ENCODE measurements at regions not wholly inside any gene's neighbourhood (a gene's known extent, or its start where the extent isn't known, plus 50 kb on each side); places are given as distances from the start of the nearest gene placed in this dataset.

DNA sequence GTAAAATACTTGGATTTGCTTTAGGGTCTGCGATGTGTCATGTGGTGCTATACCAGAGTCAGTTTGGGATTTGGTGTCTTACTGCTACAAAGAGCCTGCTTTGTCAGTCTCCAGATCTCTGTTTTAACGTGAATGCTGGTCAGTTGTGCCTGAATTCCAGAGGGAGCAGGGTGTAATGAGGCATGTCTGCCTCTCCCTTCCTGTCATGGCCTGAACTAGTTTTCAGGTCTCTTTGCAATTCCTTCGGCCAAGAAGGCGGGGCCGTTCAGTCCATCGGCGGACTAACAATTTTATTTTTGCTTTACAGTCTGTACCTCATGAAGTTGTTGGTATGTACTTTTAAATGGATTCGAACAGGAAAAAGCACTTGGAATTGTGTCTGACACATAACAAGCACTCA lies 465.1 kb upstream of the ADARB2 start:
- H3K36me3 Mint-ChIP-seq (ENCODE audit: low read depth) = no peaks in the 10 kb centered on the region
- POLR2A ChIA-PET = no interaction called here
- ATAC-seq (ENCODE audit: poor library complexity) = no peak

GRCh38 chr10:2201534-2202099 lies 464.3 kb upstream of the ADARB2 start:
- peaks cover 9% of the 10 kb centered on the region for H3K9me3 Mint-ChIP-seq
- Histone ChIP-seq H3K27me3 (ENCODE audit: control insufficient read depth in 1 of 2, insufficient read depth in 2 of 2, low read length in 2 of 2) (no peaks in the 10 kb centered on the region), H3K36me3 (ENCODE audit: insufficient read depth, low read length) (no peaks in the 10 kb centered on the region), H3K4me1 (ENCODE audit: insufficient read depth, low read length) (no peaks in the 10 kb centered on the region), H3K27ac (ENCODE audit: low read depth in 1 of 2, low read length in 2 of 2) (no peak overlapping the region), H3K4me3 (ENCODE audit: low read length) (no peak overlapping the region), H3K9me3 (ENCODE audit: control insufficient read depth in 1 of 2, insufficient read depth in 1 of 2, low read length in 2 of 2) (peaks cover 5 to 7% of the 10 kb centered on the region in 2 experiments)
- H3K4me3 Mint-ChIP-seq = no peak overlapping the region
- ChIA-PET CTCF (no interaction called here), POLR2A (no interaction called here)
- peaks cover 2% of the 10 kb centered on the region for H3K27me3 Mint-ChIP-seq
- TF ChIP-seq, protein P1, sequence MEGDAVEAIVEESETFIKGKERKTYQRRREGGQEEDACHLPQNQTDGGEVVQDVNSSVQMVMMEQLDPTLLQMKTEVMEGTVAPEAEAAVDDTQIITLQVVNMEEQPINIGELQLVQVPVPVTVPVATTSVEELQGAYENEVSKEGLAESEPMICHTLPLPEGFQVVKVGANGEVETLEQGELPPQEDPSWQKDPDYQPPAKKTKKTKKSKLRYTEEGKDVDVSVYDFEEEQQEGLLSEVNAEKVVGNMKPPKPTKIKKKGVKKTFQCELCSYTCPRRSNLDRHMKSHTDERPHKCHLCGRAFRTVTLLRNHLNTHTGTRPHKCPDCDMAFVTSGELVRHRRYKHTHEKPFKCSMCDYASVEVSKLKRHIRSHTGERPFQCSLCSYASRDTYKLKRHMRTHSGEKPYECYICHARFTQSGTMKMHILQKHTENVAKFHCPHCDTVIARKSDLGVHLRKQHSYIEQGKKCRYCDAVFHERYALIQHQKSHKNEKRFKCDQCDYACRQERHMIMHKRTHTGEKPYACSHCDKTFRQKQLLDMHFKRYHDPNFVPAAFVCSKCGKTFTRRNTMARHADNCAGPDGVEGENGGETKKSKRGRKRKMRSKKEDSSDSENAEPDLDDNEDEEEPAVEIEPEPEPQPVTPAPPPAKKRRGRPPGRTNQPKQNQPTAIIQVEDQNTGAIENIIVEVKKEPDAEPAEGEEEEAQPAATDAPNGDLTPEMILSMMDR (IDR thresholded peaks at IDR 0.05) = no peak
- H3K4me1 Mint-ChIP-seq (ENCODE audit: low read depth) = no peaks in the 10 kb centered on the region
- H3K36me3 Mint-ChIP-seq (ENCODE audit: low read depth) = no peaks in the 10 kb centered on the region
- H3K27ac Mint-ChIP-seq = no peak overlapping the region
- intact Hi-C loops (cut with DNase I, micrococcal nuclease) = no loop called here
- ATAC-seq (ENCODE audit: poor library complexity) (no peak), DNase-seq (no peak)

More for the DNA sequence above, 465.1 kb upstream of the ADARB2 start:
- Histone ChIP-seq H3K27ac (ENCODE audit: low read depth in 1 of 2, low read length in 2 of 2) (no peak overlapping the region), H3K27me3 (ENCODE audit: control insufficient read depth in 1 of 2, insufficient read depth in 2 of 2, low read length in 2 of 2) (no peaks in the 10 kb centered on the region), H3K4me3 (ENCODE audit: low read length) (no peak overlapping the region), H3K4me1 (ENCODE audit: insufficient read depth, low read length) (no peaks in the 10 kb centered on the region), H3K36me3 (ENCODE audit: insufficient read depth, low read length) (no peaks in the 10 kb centered on the region), H3K9me3 (ENCODE audit: control insufficient read depth in 1 of 2, insufficient read depth in 1 of 2, low read length in 2 of 2) (peaks cover 4 to 7% of the 10 kb centered on the region in 2 experiments)
- H3K4me3 Mint-ChIP-seq = no peak overlapping the region
- CTCF ChIA-PET = no interaction called here
- TF ChIP-seq, protein P1 (IDR thresholded peaks at IDR 0.05) = no peak
- H3K27ac Mint-ChIP-seq = no peak overlapping the region
- H3K27me3 Mint-ChIP-seq = peaks cover under 1% of the 10 kb centered on the region
- no peaks in the 10 kb centered on the region for H3K4me1 Mint-ChIP-seq (ENCODE audit: low read depth)
- peaks cover 9% of the 10 kb centered on the region for H3K9me3 Mint-ChIP-seq
- DNase-seq = no peak
- intact Hi-C loops (cut with DNase I, micrococcal nuclease) = no loop called here

DNA sequence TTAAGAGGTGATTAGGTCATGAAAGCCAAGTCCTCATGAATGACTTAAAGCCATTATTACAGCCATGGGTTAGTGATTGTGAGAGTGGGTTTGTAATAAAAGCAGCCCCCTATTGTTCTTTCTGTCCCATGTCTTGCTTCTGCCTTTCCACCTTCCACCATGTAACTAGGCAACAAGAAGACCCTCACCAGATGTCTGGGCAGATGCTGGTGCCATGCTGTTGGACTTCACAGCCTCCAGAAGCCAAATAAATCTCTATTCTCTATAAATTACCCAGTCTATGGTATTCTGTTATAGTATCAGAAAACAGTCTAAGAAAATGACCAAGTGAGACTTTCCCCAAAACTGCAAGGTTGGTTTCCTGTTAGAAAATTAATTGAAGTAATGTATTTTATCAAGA lies 460.3 kb upstream of the ADARB2 start:
- Histone ChIP-seq H3K27ac (ENCODE audit: low read depth in 1 of 2, low read length in 2 of 2) (no peak overlapping the region), H3K4me3 (ENCODE audit: low read length) (no peak overlapping the region), H3K4me1 (ENCODE audit: insufficient read depth, low read length) (no peaks in the 10 kb centered on the region), H3K36me3 (ENCODE audit: insufficient read depth, low read length) (no peaks in the 10 kb centered on the region), H3K9me3 (ENCODE audit: control insufficient read depth in 1 of 2, insufficient read depth in 1 of 2, low read length in 2 of 2) (peaks cover 3 to 7% of the 10 kb centered on the region in 2 experiments), H3K27me3 (ENCODE audit: control insufficient read depth in 1 of 2, insufficient read depth in 2 of 2, low read length in 2 of 2) (no peaks in the 10 kb centered on the region)
- H3K9me3 Mint-ChIP-seq = peaks cover 9% of the 10 kb centered on the region
- TF ChIP-seq, protein P1 (IDR thresholded peaks at IDR 0.05) = no peak
- ATAC-seq (ENCODE audit: poor library complexity) (no peak), DNase-seq (no peak)
- no peak overlapping the region for H3K4me3 Mint-ChIP-seq
- H3K27me3 Mint-ChIP-seq = peaks cover 9% of the 10 kb centered on the region
- H3K36me3 Mint-ChIP-seq (ENCODE audit: low read depth) = no peaks in the 10 kb centered on the region
- CTCF ChIA-PET = no interaction called here
- POLR2A ChIA-PET = no interaction called here
- H3K4me1 Mint-ChIP-seq (ENCODE audit: low read depth) = no peaks in the 10 kb centered on the region
- intact Hi-C loops (cut with DNase I, micrococcal nuclease) = no loop called here
- H3K27ac Mint-ChIP-seq = no peak overlapping the region
